ENCODE measurements at regions not wholly inside any gene's neighbourhood (a gene's known extent, or its start where the extent isn't known, plus 50 kb on each side); places are given as distances from the start of the nearest gene placed in this dataset.
"Not testable (repeated sequence)": the region's sequence is repeated elsewhere in the genome, so short reads cannot be mapped to it uniquely, and the experiment has no call there.

DNA sequence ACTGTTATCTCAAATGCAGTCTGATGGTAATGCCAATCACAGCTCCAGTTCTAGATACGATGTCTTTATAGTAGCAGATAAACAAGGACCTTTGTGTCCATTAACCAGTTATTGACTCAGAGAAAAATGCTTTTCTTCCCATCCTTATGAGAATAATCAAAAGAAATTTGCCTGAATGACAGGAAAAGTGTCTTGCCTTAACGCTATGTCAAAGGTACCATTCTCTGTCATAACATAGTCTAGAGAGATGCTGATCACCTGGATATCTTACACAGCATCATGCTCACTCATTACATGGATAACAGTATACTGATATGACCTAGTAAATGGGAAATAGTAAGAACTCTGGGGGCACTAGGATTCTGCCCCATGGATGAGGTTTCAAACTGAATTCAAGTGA is 151.7 kb upstream of the NEGR1 start:
- DNase-seq (ENCODE audit: low read depth, low spot score) = no peak

- DNase-seq (ENCODE audit: low read depth, low spot score) = no peak
Measured at GRCh38 chr1:72433591-72433990, 151.3 kb upstream of the NEGR1 start.

- no peak for DNase-seq (ENCODE audit: low read depth, low spot score)
Measured at GRCh38 chr1:72432645-72433267, 150.4 kb upstream of the NEGR1 start.

DNA sequence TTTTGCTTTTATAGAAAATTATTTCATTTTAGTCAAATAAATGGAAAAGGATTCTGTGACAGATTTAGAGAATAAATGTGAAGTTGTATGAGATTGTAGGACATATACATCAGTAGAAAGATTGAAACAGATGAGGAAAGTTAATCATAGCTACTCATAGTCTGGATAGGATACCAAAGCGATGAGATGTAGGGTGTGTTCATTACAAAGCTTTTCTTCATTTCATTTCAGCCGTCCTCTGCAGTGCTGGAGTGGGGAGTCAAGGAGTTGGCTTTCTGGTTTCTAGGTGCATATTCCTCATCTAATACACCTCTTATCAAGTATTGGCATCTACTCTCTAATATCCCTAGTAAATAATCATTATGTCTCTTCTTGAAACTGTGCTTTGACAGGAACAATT is 149.5 kb upstream of the NEGR1 start:
- DNase-seq (ENCODE audit: low read depth, low spot score) = no peak

GRCh38 chr1:72428276-72428675 is 145.9 kb upstream of the NEGR1 start:
- not testable (repeated sequence) for DNase-seq (ENCODE audit: low read depth, low spot score)

GRCh38 chr1:72419229-72419628 is 136.9 kb upstream of the NEGR1 start:
- DNase-seq (ENCODE audit: low read depth, low spot score) = no peak

GRCh38 chr1:72412286-72412685 is 129.9 kb upstream of the NEGR1 start:
- DNase-seq (ENCODE audit: low read depth, low spot score) = no peak

DNA sequence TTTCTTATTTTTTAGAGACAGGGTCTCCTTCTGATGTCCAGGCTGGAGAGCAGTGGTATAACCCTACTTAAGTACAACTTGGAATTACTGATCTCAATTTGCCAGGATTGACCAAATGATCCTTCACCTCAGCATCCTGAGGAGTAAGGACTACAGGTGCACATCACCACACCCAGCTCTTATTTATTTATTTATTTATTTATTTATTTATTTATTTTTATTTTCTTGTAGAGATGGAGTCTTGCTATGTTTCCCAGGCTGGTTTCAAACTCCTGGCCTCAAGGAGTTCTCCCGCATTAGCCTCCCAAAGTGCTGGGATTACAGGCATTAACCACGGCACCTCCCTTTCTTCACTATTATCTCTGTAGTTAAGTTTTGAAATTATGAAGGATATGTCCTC is 117.5 kb upstream of the NEGR1 start:
- DNase-seq (ENCODE audit: low read depth, low spot score) = no peak

- no peak for DNase-seq (ENCODE audit: low read depth, low spot score)
Measured at GRCh38 chr1:72397786-72398185, 115.4 kb upstream of the NEGR1 start.

- no peak for DNase-seq (ENCODE audit: low read depth, low spot score)
Measured at GRCh38 chr1:72394457-72394856, 112.1 kb upstream of the NEGR1 start.

- DNase-seq (ENCODE audit: low read depth, low spot score) = no peak
Measured at GRCh38 chr1:72379072-72379471, 96.7 kb upstream of the NEGR1 start.

GRCh38 chr1:72375226-72375625 is 92.9 kb upstream of the NEGR1 start:
- DNase-seq (ENCODE audit: low read depth, low spot score) = no peak

- peak; percentile 7 for DNase-seq (ENCODE audit: low read depth, low spot score)
Measured at GRCh38 chr1:72371259-72372035, 89.1 kb upstream of the NEGR1 start.

DNA sequence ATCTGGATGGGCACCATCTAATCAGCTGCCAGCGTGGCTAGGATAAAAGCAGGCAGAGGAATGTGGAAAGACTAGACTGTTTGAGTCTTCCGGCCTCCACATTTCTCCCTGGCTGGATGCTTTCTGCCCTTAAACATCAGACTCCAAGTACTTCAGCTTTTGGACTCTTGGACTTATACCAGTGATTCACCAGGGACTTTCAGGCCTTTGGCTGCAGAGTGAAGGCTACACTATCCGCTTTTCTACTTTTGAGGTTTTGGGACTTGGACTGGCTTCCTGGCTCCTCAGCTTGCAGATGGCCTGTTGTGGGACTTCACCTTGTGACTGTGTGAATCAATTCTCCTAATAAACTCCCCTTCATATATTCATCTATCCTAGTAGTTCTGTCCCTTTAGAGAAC is 88.5 kb upstream of the NEGR1 start:
- DNase-seq (ENCODE audit: low read depth, low spot score) = not testable (repeated sequence)

GRCh38 chr1:72369069-72369757 is 86.9 kb upstream of the NEGR1 start:
- no peak for DNase-seq (ENCODE audit: low read depth, low spot score)

DNA sequence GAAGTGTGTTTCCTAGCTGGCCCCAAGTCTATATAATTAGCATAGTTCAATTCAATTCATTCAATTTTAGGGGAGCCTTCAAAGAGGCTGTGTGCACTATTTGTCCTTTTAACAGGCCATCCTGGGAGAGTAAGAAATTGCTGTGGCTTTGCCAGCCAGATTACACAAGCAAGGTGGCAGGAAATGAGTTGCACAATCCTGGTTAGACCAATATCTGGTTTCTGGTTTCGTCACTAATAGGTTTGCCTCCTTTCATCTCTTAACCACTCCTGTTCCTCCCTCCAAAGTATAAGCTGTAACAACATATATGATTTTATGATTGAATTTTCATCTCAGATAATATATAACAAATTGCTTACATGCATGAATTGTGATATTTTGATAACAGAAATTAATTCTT is 84.1 kb upstream of the NEGR1 start:
- DNase-seq (ENCODE audit: low read depth, low spot score) = no peak

DNA sequence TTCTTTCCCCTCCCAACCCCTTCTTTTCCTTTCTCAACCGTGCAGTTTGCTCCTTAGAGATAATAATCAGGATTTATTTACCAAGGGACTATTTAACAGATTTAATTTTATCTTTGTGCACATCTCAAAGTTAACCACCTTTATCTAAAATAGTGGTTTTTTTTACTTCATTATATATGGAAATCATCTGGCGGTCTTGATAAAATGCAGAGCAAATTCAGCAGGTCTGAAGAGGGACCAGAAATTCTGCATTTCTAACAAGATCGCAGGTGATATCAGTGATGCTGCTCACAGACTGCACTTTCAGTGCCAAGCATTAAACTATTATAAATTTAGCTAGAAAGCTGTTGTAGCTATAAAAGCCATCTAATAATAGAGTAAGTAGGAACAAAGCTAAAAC is 83.4 kb upstream of the NEGR1 start:
- no peak for DNase-seq (ENCODE audit: low read depth, low spot score)

DNA sequence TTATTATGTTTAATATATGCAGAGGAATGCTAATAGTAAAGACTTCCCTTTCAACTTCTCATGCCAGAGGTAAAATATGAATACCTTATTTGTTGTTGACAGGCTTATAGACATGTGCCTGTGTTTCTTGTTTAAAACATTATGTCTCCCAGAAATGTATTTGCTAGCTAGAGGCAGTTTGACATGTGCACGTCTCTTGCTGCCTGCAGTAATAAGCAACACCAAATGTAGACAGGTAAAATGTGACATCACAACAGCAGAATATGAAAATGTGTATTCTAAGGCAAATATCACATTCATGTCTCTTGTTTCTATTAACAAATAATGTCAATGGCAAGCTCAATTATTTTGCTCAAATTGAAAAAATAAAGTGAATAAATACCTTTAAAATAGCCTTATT is 80.2 kb upstream of the NEGR1 start:
- DNase-seq (ENCODE audit: low read depth, low spot score) = no peak

- no peak for DNase-seq (ENCODE audit: low read depth, low spot score)
Measured at GRCh38 chr1:72357411-72357810, 75.1 kb upstream of the NEGR1 start.

- no peak for DNase-seq (ENCODE audit: low read depth, low spot score)
Measured at GRCh38 chr1:72355899-72356298, 73.6 kb upstream of the NEGR1 start.

GRCh38 chr1:72341661-72342060 is 59.3 kb upstream of the NEGR1 start:
- DNase-seq (ENCODE audit: low read depth, low spot score) = no peak

- no peak for DNase-seq (ENCODE audit: low read depth, low spot score)
Measured at GRCh38 chr1:72336776-72337175, 54.4 kb upstream of the NEGR1 start.

All from iPS DF 19.7 (cell line).